HUES64 (cell line): ENCODE measurements at regions not wholly inside any gene's neighbourhood (a gene's known extent, or its start where the extent isn't known, plus 50 kb on each side); places are given as distances from the start of the nearest gene placed in this dataset.
"Not testable (repeated sequence)": the region's sequence is repeated elsewhere in the genome, so short reads cannot be mapped to it uniquely, and the experiment has no call there.

ENCODE experiments used
- H3K27ac ChIP-seq: 2 replicates; pipeline ENCODE4 v1.7.0; 2013; ENCODE audit warnings: low read depth, low read length, inconsistent platforms
- H3K27me3 ChIP-seq: 2 replicates; pipeline ENCODE4 v1.6.1; 2013; ENCODE audit warnings: mild to moderate bottlenecking, low read length; ENCODE audit not compliant: insufficient read depth
- H3K36me3 ChIP-seq: 2 replicates; pipeline ENCODE4 v1.6.1; 2013; ENCODE audit warnings: mild to moderate bottlenecking, low read length; ENCODE audit not compliant: insufficient read depth
- H3K4me1 ChIP-seq: 2 replicates; pipeline ENCODE4 v1.6.1; 2013; ENCODE audit warnings: mild to moderate bottlenecking, low read length, moderate library complexity; ENCODE audit not compliant: insufficient read depth
- H3K4me3 ChIP-seq: 2 replicates; pipeline ENCODE4 v1.5.1; 2013; ENCODE audit warnings: mild to moderate bottlenecking, low read length, moderate library complexity
- H3K9ac ChIP-seq: 2 replicates; pipeline ENCODE4 v1.6.1; 2013; ENCODE audit warnings: mild to moderate bottlenecking, low read depth, low read length
- H3K9me3 ChIP-seq: 2 replicates; pipeline ENCODE4 v1.6.1; 2013; ENCODE audit warnings: low read depth, low read length; ENCODE audit not compliant: insufficient read depth
- WGBS: fragments of 150-250, 120-280 bp; methylation state at CpG from one replicate; pipeline ENCODE4 v1.1.7; 2013; ENCODE audit warnings: missing lambda C conversion rate; 5-methylcytosine and 5-hydroxymethylcytosine counted together

- WGBS, result 84% methylated on average over 19 of the region's 19 CpGs
- no peak overlapping the region for H3K9ac ChIP-seq
- no peak overlapping the region for H3K27ac ChIP-seq
- no peak overlapping the region for H3K4me3 ChIP-seq
- H3K4me1 ChIP-seq, result no peaks in the 10 kb centered on the region
- no peaks in the 10 kb centered on the region for H3K36me3 ChIP-seq
- peaks cover 97% of the 10 kb centered on the region for H3K9me3 ChIP-seq
- H3K27me3 ChIP-seq, result no peaks in the 10 kb centered on the region
Measured at GRCh38 chr13:18948664-18949488, 232.7 kb downstream of the TUBA3C start.

- Histone ChIP-seq H3K27ac (no peak overlapping the region), H3K27me3 (no peaks in the 10 kb centered on the region), H3K9ac (no peak overlapping the region), H3K4me1 (no peaks in the 10 kb centered on the region), H3K9me3 (peaks cover 96% of the 10 kb centered on the region), H3K36me3 (no peaks in the 10 kb centered on the region), H3K4me3 (no peak overlapping the region)
- 61% methylated on average over 5 of the region's 5 CpGs for WGBS
Measured at GRCh38 chr13:18948012-18948663, 233.5 kb downstream of the TUBA3C start.

GRCh38 chr13:18947376-18947977, 234.1 kb downstream of the TUBA3C start:
- WGBS, result 57% methylated on average over 3 of the region's 3 CpGs
- H3K9me3 ChIP-seq, result peaks cover 96% of the 10 kb centered on the region

GRCh38 chr13:18946738-18947137, 234.9 kb downstream of the TUBA3C start:
- no peaks in the 10 kb centered on the region for H3K4me1 ChIP-seq
- H3K9me3 ChIP-seq, result peaks cover 96% of the 10 kb centered on the region
- H3K36me3 ChIP-seq, result no peaks in the 10 kb centered on the region
- H3K4me3 ChIP-seq, result no peak overlapping the region
- 56% methylated on average over 7 of the region's 7 CpGs for WGBS
- no peak overlapping the region for H3K27ac ChIP-seq
- H3K9ac ChIP-seq, result no peak overlapping the region
- H3K27me3 ChIP-seq, result no peaks in the 10 kb centered on the region

More at GRCh38 chr13:18947376-18947977, 234.1 kb downstream of the TUBA3C start:
- no peaks in the 10 kb centered on the region for H3K27me3 ChIP-seq
- no peak overlapping the region for H3K27ac ChIP-seq
- H3K4me1 ChIP-seq, result no peaks in the 10 kb centered on the region
- no peak overlapping the region for H3K9ac ChIP-seq
- H3K36me3 ChIP-seq, result no peaks in the 10 kb centered on the region
- no peak overlapping the region for H3K4me3 ChIP-seq

GRCh38 chr13:18944501-18945068, 237.0 kb downstream of the TUBA3C start:
- H3K4me3 ChIP-seq, result no peak overlapping the region
- H3K36me3 ChIP-seq, result no peaks in the 10 kb centered on the region
- H3K4me1 ChIP-seq, result no peaks in the 10 kb centered on the region
- H3K9ac ChIP-seq, result no peak overlapping the region
- peaks cover 95% of the 10 kb centered on the region for H3K9me3 ChIP-seq
- no peak overlapping the region for H3K27ac ChIP-seq
- H3K27me3 ChIP-seq, result no peaks in the 10 kb centered on the region
- WGBS, result 91% methylated on average over 29 of the region's 29 CpGs

GRCh38 chr13:18943721-18944391, 237.8 kb downstream of the TUBA3C start:
- H3K9ac ChIP-seq, result no peak overlapping the region
- H3K9me3 ChIP-seq, result peaks cover 95% of the 10 kb centered on the region
- no peaks in the 10 kb centered on the region for H3K27me3 ChIP-seq
- H3K36me3 ChIP-seq, result no peaks in the 10 kb centered on the region
- H3K27ac ChIP-seq, result no peak overlapping the region
- H3K4me3 ChIP-seq, result no peak overlapping the region
- H3K4me1 ChIP-seq, result no peaks in the 10 kb centered on the region
- WGBS, result 88% methylated on average over 47 of the region's 47 CpGs

GRCh38 chr13:18943273-18943672, 238.4 kb downstream of the TUBA3C start:
- WGBS, result 90% methylated on average over 22 of the region's 22 CpGs
- no peak overlapping the region for H3K4me3 ChIP-seq
- H3K9me3 ChIP-seq, result peaks cover 95% of the 10 kb centered on the region
- no peaks in the 10 kb centered on the region for H3K27me3 ChIP-seq
- no peak overlapping the region for H3K9ac ChIP-seq
- no peaks in the 10 kb centered on the region for H3K36me3 ChIP-seq
- H3K27ac ChIP-seq, result no peak overlapping the region
- no peaks in the 10 kb centered on the region for H3K4me1 ChIP-seq

- Histone ChIP-seq H3K36me3 (no peaks in the 10 kb centered on the region), H3K9me3 (peaks cover 94% of the 10 kb centered on the region), H3K4me1 (no peaks in the 10 kb centered on the region), H3K4me3 (no peak overlapping the region), H3K27ac (no peak overlapping the region), H3K9ac (no peak overlapping the region), H3K27me3 (no peaks in the 10 kb centered on the region)
- WGBS, result 64% methylated on average over 3 of the region's 3 CpGs
Measured at GRCh38 chr13:18936104-18936503, 245.5 kb downstream of the TUBA3C start.

GRCh38 chr13:18921063-18921462, 260.6 kb downstream of the TUBA3C start:
- 61% methylated on average over 4 of the region's 4 CpGs for WGBS
- Histone ChIP-seq H3K9ac (no peak overlapping the region), H3K36me3 (no peaks in the 10 kb centered on the region), H3K4me3 (no peak overlapping the region), H3K4me1 (no peaks in the 10 kb centered on the region), H3K9me3 (peaks cover 66% of the 10 kb centered on the region), H3K27ac (no peak overlapping the region), H3K27me3 (no peaks in the 10 kb centered on the region)

- not testable (repeated sequence) for H3K4me3 ChIP-seq
- 74% methylated on average over 11 of the region's 12 CpGs for WGBS
- peaks cover 50% of the 10 kb centered on the region for H3K9me3 ChIP-seq
Measured at GRCh38 chr13:18905096-18905495, 276.5 kb downstream of the TUBA3C start.

GRCh38 chr13:18895411-18895810, 286.2 kb downstream of the TUBA3C start:
- peaks cover 68% of the 10 kb centered on the region for H3K9me3 ChIP-seq
- 84% methylated on average over 13 of the region's 13 CpGs for WGBS

More at GRCh38 chr13:18905096-18905495, 276.5 kb downstream of the TUBA3C start:
- H3K27me3 ChIP-seq, H3K36me3 ChIP-seq, H3K27ac ChIP-seq, H3K4me1 ChIP-seq, H3K9ac ChIP-seq: not testable (repeated sequence)

More at GRCh38 chr13:18895411-18895810, 286.2 kb downstream of the TUBA3C start:
- H3K36me3 ChIP-seq, H3K27ac ChIP-seq, H3K27me3 ChIP-seq, H3K4me1 ChIP-seq, H3K9ac ChIP-seq, H3K4me3 ChIP-seq: not testable (repeated sequence)
